ENCODE measurements at regions not wholly inside any gene's neighbourhood (a gene's known extent, or its start where the extent isn't known, plus 50 kb on each side); places are given as distances from the start of the nearest gene placed in this dataset.

DNA sequence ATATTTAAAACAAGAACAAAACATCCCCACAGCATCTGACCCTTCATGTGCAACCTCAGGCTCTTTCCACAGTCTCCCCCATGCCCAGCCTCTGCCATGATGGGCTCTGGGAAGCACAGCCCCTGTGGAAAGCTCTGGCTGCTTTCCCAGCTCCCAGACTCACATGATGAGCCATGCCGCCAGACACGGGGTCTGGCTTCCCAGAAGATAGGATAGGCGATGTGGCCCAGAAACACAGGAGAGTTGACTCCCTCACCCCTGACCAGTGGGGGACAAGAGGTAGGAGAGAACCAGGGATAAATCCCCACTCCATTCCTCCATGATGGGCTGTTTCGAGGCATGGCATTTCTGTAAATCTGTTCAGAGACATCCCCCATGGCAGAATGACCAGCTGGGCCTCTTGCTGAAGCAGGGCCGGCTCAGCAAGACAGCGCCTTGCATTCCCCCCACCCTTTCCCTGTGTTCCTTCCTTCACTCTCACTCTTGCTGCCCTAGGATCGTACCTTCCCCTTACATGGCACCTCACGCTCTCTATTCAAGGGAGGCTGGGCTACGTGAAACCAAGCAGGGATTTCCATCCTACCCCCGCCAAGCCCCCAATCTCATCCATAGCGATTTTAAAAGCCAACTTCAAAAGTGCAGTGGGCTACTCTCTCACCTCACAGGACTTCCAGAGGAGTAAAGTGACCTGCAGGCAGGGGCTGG, 192.4 kb downstream of the ABHD5 start:
- TF ChIP-seq, protein P1, sequence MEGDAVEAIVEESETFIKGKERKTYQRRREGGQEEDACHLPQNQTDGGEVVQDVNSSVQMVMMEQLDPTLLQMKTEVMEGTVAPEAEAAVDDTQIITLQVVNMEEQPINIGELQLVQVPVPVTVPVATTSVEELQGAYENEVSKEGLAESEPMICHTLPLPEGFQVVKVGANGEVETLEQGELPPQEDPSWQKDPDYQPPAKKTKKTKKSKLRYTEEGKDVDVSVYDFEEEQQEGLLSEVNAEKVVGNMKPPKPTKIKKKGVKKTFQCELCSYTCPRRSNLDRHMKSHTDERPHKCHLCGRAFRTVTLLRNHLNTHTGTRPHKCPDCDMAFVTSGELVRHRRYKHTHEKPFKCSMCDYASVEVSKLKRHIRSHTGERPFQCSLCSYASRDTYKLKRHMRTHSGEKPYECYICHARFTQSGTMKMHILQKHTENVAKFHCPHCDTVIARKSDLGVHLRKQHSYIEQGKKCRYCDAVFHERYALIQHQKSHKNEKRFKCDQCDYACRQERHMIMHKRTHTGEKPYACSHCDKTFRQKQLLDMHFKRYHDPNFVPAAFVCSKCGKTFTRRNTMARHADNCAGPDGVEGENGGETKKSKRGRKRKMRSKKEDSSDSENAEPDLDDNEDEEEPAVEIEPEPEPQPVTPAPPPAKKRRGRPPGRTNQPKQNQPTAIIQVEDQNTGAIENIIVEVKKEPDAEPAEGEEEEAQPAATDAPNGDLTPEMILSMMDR (IDR thresholded peaks at IDR 0.05; ENCODE audit: poor library complexity): no peak
- no peak for TF ChIP-seq EZH2 (IDR thresholded peaks at IDR 0.05; ENCODE audit: borderline replicate concordance)

Data from hepatocyte (in vitro differentiated cells).